H9 (cell line): ENCODE measurements at regions not wholly inside any gene's neighbourhood (a gene's known extent, or its start where the extent isn't known, plus 50 kb on each side); places are given as distances from the start of the nearest gene placed in this dataset.

Experiments
- DNase-seq: peaks from one replicate; pipeline ENCODE4 v3.0.0-alpha.2; 2017
- H2AFZ ChIP-seq: one replicate; pipeline ENCODE4 v1.6.1; 2013; ENCODE audit warnings: mild to moderate bottlenecking, low read length, control low read depth, moderate library complexity
- H2AK5ac ChIP-seq: 2 replicates; pipeline ENCODE4 v1.6.1; 2013; ENCODE audit warnings: low read length, control low read depth, mixed read lengths; ENCODE audit not compliant: insufficient read length
- H2BK120ac ChIP-seq: one replicate; pipeline ENCODE4 v1.6.1; 2013; ENCODE audit warnings: low read depth, mild to moderate bottlenecking, low read length, control low read depth, inconsistent platforms; ENCODE audit not compliant: poor library complexity, severe bottlenecking
- H2BK12ac ChIP-seq: 2 replicates; pipeline ENCODE4 v1.6.1; 2013; ENCODE audit warnings: low read length, control low read depth, mixed read lengths, low read depth; ENCODE audit not compliant: insufficient read length
- H2BK15ac ChIP-seq: 2 replicates; pipeline ENCODE4 v1.6.1; 2013; ENCODE audit warnings: low read depth, low read length, control low read depth
- H2BK20ac ChIP-seq: one replicate; pipeline ENCODE4 v1.6.1; 2013; ENCODE audit warnings: low read depth, mild to moderate bottlenecking, low read length, control low read depth, inconsistent platforms; ENCODE audit not compliant: poor library complexity, severe bottlenecking
- H2BK5ac ChIP-seq: 2 replicates; pipeline ENCODE4 v1.6.1; 2013; ENCODE audit warnings: low read length, control low read depth, mixed read lengths; ENCODE audit not compliant: insufficient read length
- H3K14ac ChIP-seq: 2 replicates; pipeline ENCODE4 v1.6.1; 2013; ENCODE audit warnings: low read length, control low read depth; ENCODE audit not compliant: insufficient read depth
- H3K18ac ChIP-seq: 2 replicates; pipeline ENCODE4 v1.6.1; 2013; ENCODE audit warnings: low read depth, mild to moderate bottlenecking, mixed read lengths, low read length, control low read depth; ENCODE audit not compliant: insufficient read length
- H3K23ac ChIP-seq: 2 replicates; pipeline ENCODE4 v1.6.1; 2013; ENCODE audit warnings: low read length, control low read depth, mixed read lengths, low read depth; ENCODE audit not compliant: insufficient read length
- H3K23me2 ChIP-seq: 2 replicates; pipeline ENCODE4 v1.6.1; 2013; ENCODE audit warnings: low read depth, mild to moderate bottlenecking, mixed read lengths, low read length, control low read depth; ENCODE audit not compliant: insufficient read length, poor library complexity, severe bottlenecking
- H3K27ac ChIP-seq: 2 replicates; pipeline ENCODE4 v1.5.1; 2013; ENCODE audit warnings: low read length, control low read depth, mixed read lengths, low read depth; ENCODE audit not compliant: insufficient read length
- H3K27me3 ChIP-seq: 2 replicates; pipeline ENCODE4 v1.6.1; 2013; ENCODE audit warnings: low read length, control low read depth, inconsistent platforms; ENCODE audit not compliant: insufficient read depth
- H3K4ac ChIP-seq: 2 replicates; pipeline ENCODE4 v1.6.1; 2013; ENCODE audit warnings: low read depth, mild to moderate bottlenecking, control low read depth, inconsistent platforms, low read length, moderate library complexity
- H3K4me1 ChIP-seq: 2 replicates; pipeline ENCODE4 v1.6.1; 2013; ENCODE audit warnings: low read length, control low read depth, inconsistent platforms; ENCODE audit not compliant: insufficient read depth
- H3K4me2 ChIP-seq: 2 replicates; pipeline ENCODE4 v1.6.1; 2013; ENCODE audit warnings: low read length, control low read depth, mixed read lengths; ENCODE audit not compliant: insufficient read length, insufficient read depth
- H3K56ac ChIP-seq: 2 replicates; pipeline ENCODE4 v1.6.1; 2013; ENCODE audit warnings: low read depth, mild to moderate bottlenecking, mixed read lengths, low read length, control low read depth; ENCODE audit not compliant: insufficient read length
- H3K79me1 ChIP-seq: 2 replicates; pipeline ENCODE4 v1.6.1; 2013; ENCODE audit warnings: low read depth, mild to moderate bottlenecking, moderate library complexity, low read length, control low read depth, inconsistent platforms; ENCODE audit not compliant: insufficient read depth, poor library complexity, severe bottlenecking
- H3K79me2 ChIP-seq: 2 replicates; pipeline ENCODE4 v1.6.1; 2013; ENCODE audit warnings: low read length, control low read depth, inconsistent platforms; ENCODE audit not compliant: insufficient read depth
- H3K9ac ChIP-seq: 2 replicates; pipeline ENCODE4 v1.6.1; 2013; ENCODE audit warnings: low read length, control low read depth, mixed read lengths; ENCODE audit not compliant: insufficient read length; ENCODE audit errors: extremely low read depth
- H3K9me3 ChIP-seq: one replicate; pipeline ENCODE4 v1.6.1; 2013; ENCODE audit warnings: low read depth, low read length, inconsistent platforms; ENCODE audit not compliant: control insufficient read depth
- H3T11ph ChIP-seq: one replicate; pipeline ENCODE4 v1.6.1; 2013; ENCODE audit warnings: mild to moderate bottlenecking, low read length, control low read depth, inconsistent platforms
- H4K20me1 ChIP-seq: one replicate; pipeline ENCODE4 v1.6.1; 2013; ENCODE audit not compliant: control insufficient read depth, insufficient read length, insufficient read depth
- H4K5ac ChIP-seq: 2 replicates; pipeline ENCODE4 v1.6.1; 2013; ENCODE audit warnings: low read depth, mild to moderate bottlenecking, mixed read lengths, low read length, control low read depth; ENCODE audit not compliant: insufficient read length
- H4K8ac ChIP-seq: replicated peaks from 2 replicates; pipeline ENCODE4 v1.6.1; 2013; ENCODE audit warnings: low read length, control low read depth, mixed read lengths, low read depth; ENCODE audit not compliant: insufficient read length
- H4K91ac ChIP-seq: 2 replicates; pipeline ENCODE4 v1.6.1; 2013; ENCODE audit warnings: low read depth, mild to moderate bottlenecking, moderate library complexity, mixed read lengths, low read length, control low read depth; ENCODE audit not compliant: insufficient read length
- H3K27ac Mint-ChIP-seq, 3 experiments: 2 replicates in 2 of 3; 3 replicates in 1 of 3; pipeline ENCODE4 v1.8.0; 2020 to 2021; ENCODE audit warnings: mixed read lengths in 3 of 3, mild to moderate bottlenecking in 1 of 3, moderate library complexity in 1 of 3
- H3K27me3 Mint-ChIP-seq: 2 replicates; pipeline ENCODE4 v1.8.0; 2021; ENCODE audit warnings: low read depth, mild to moderate bottlenecking, moderate library complexity, mixed read lengths
- H3K36me3 Mint-ChIP-seq, 3 experiments: 2 replicates in 2 of 3; 3 replicates in 1 of 3; pipeline ENCODE4 v1.8.0; 2020 to 2021; ENCODE audit warnings: low read depth in 3 of 3, mixed read lengths in 3 of 3; ENCODE audit not compliant: insufficient read depth in 1 of 3
- H3K4me1 Mint-ChIP-seq, 2 experiments: 2 replicates each; pipeline ENCODE4 v1.8.0; 2020; ENCODE audit warnings: mixed read lengths in 2 of 2
- H3K4me3 Mint-ChIP-seq, 2 experiments: 2 replicates in 1 of 2; 3 replicates in 1 of 2; pipeline ENCODE4 v1.8.0; 2020 to 2021; ENCODE audit warnings: mild to moderate bottlenecking in 2 of 2, mixed read lengths in 2 of 2, moderate library complexity in 1 of 2
- H3K9me3 Mint-ChIP-seq, 2 experiments: 2 replicates in 1 of 2; 3 replicates in 1 of 2; pipeline ENCODE4 v1.8.0; 2020; ENCODE audit warnings: mild to moderate bottlenecking in 2 of 2, mixed read lengths in 2 of 2, moderate library complexity in 1 of 2
- CTCF ChIP-seq: fragments of 200-600 bp; sonication (generic); conservative IDR thresholded peaks from 3 replicates; pipeline ENCODE4 v1.8.0; 2021; ENCODE audit warnings: antibody characterized with exemption, mild to moderate bottlenecking
- WGBS: extraction: QIAGEN DNeasy Blood & Tissue Kit; methylation state at CpG from one replicate; pipeline ENCODE4 v1.1.7; 2013; ENCODE audit warnings: missing lambda C conversion rate, low lambda C conversion rate, mixed read lengths; ENCODE audit not compliant: insufficient read length; ENCODE audit errors: extremely low coverage; 5-methylcytosine and 5-hydroxymethylcytosine counted together

GRCh38 chr1:95520390-95520789, 286.4 kb downstream of the RWDD3 start:
- no peak for DNase-seq
- peaks cover 31 to 36% of the 10 kb centered on the region in 2 experiments for H3K9me3 Mint-ChIP-seq

More at GRCh38 chr1:95520390-95520789, 286.4 kb downstream of the RWDD3 start:
- H4K5ac ChIP-seq, result no peak overlapping the region
- H3K23ac ChIP-seq, result no peak overlapping the region
- no peak overlapping the region for H2BK12ac ChIP-seq
- no peak overlapping the region for H3T11ph ChIP-seq
- H2BK20ac ChIP-seq, result no peak overlapping the region
- no peak overlapping the region for H3K4me2 ChIP-seq
- no peak overlapping the region for H2BK120ac ChIP-seq
- Mint-ChIP-seq H3K4me3 (no peak overlapping the region), H3K4me1 (peaks cover 25 to 28% of the 10 kb centered on the region in 2 experiments), H3K36me3 (peaks cover 19 to 43% (median 30%) of the 10 kb centered on the region in 3 experiments), H3K27ac (no peak overlapping the region), H3K27me3 (no peaks in the 10 kb centered on the region)
- peaks cover 2% of the 10 kb centered on the region; the same call in 1 of the 2 replicates for H3K4me1 ChIP-seq
- H4K8ac ChIP-seq, result no peak overlapping the region
- H2BK15ac ChIP-seq, result no peak overlapping the region
- H3K27ac ChIP-seq, result no peak overlapping the region
- H2AK5ac ChIP-seq, result no peak overlapping the region
- no peaks in the 10 kb centered on the region for H4K20me1 ChIP-seq
- no peak overlapping the region for H2BK5ac ChIP-seq
- H3K79me1 ChIP-seq, result no peaks in the 10 kb centered on the region
- H3K56ac ChIP-seq, result no peak overlapping the region
- no peaks in the 10 kb centered on the region for H3K79me2 ChIP-seq
- no peak overlapping the region for H4K91ac ChIP-seq
- H3K27me3 ChIP-seq, result no peaks in the 10 kb centered on the region
- peaks cover 14% of the 10 kb centered on the region for H3K9me3 ChIP-seq
- TF ChIP-seq CTCF, result no peak
- H3K14ac ChIP-seq, result no peak overlapping the region
- H3K9ac ChIP-seq, result no peak overlapping the region
- H3K23me2 ChIP-seq, result no peaks in the 10 kb centered on the region
- no peak overlapping the region for H2AFZ ChIP-seq
- no peak overlapping the region for H3K4ac ChIP-seq
- no CpG with 5 or more reads among the region's 2 CpGs for WGBS
- H3K18ac ChIP-seq, result no peak overlapping the region
